IMR-90 (cell line): ENCODE measurements at regions not wholly inside any gene's neighbourhood (a gene's known extent, or its start where the extent isn't known, plus 50 kb on each side); places are given as distances from the start of the nearest gene placed in this dataset.

Experiments used
- ATAC-seq: fragments of 200-7000 bp; cut with Tn5 transposase; 2 replicates; pipeline ENCODE4 v1.9.1; 2020; ENCODE audit warnings: low read depth, mild to moderate bottlenecking, moderate library complexity
- BruUV-seq: library from RNA; stranded (reverse); fragments of 400-500 nt; replicated peaks from 2 replicates; lab custom pipeline; 2021; lab: Mats Ljungman, UMichigan
- CTCF ChIA-PET: fragments of 300-600 bp; formaldehyde crosslinking; extraction: SDS; loops from one replicate; lab custom pipeline; 2021; ENCODE audit warnings: antibody characterized with exemption; lab: Yijun Ruan, JAX
- POLR2A ChIA-PET: fragments of 300-600 bp; sonication (Branson Sonifier 250); formaldehyde crosslinking; loops from one replicate; lab custom pipeline; 2022; ENCODE audit warnings: antibody characterized with exemption; ENCODE audit not compliant: unreplicated experiment; lab: Charles Lee
- DNase-seq: peaks from one replicate; pipeline ENCODE4 v3.0.0; 2013
- H2AFZ ChIP-seq: replicated peaks from 2 replicates; pipeline ENCODE3; 2013; ENCODE audit warnings: low read length, mild to moderate bottlenecking; ENCODE audit not compliant: poor library complexity
- H2AK5ac ChIP-seq: 2 replicates; pipeline ENCODE4 v1.6.1; 2013; ENCODE audit warnings: low read depth, low read length, inconsistent platforms
- H2AK9ac ChIP-seq: replicated peaks from 2 replicates; pipeline ENCODE3; 2013; ENCODE audit warnings: mild to moderate bottlenecking, low read depth, low read length, moderate library complexity; ENCODE audit not compliant: poor library complexity
- H2BK120ac ChIP-seq: 2 replicates; pipeline ENCODE4 v1.6.1; 2013; ENCODE audit warnings: low read depth, low read length, inconsistent platforms
- H2BK15ac ChIP-seq: 3 replicates; pipeline ENCODE4 v1.6.1; 2013; ENCODE audit warnings: low read depth, low read length, inconsistent platforms
- H2BK20ac ChIP-seq: 2 replicates; pipeline ENCODE4 v1.6.1; 2013; ENCODE audit warnings: low read depth, mild to moderate bottlenecking, inconsistent platforms, low read length, moderate library complexity
- H2BK5ac ChIP-seq: 2 replicates; pipeline ENCODE4 v1.6.1; 2013; ENCODE audit warnings: mild to moderate bottlenecking, low read depth, low read length, inconsistent platforms; ENCODE audit not compliant: poor library complexity, severe bottlenecking
- H3K14ac ChIP-seq: replicated peaks from 2 replicates; pipeline ENCODE4 v1.6.1; 2013; ENCODE audit warnings: low read depth, low read length, inconsistent platforms
- H3K18ac ChIP-seq: 2 replicates; pipeline ENCODE4 v1.6.1; 2013; ENCODE audit warnings: low read depth, low read length, control low read depth
- H3K23ac ChIP-seq: 2 replicates; pipeline ENCODE4 v1.6.1; 2013; ENCODE audit warnings: low read depth, low read length, inconsistent platforms
- H3K27ac ChIP-seq: 2 replicates; pipeline ENCODE4 v1.5.1; 2013; ENCODE audit warnings: mild to moderate bottlenecking, control low read depth, low read length; ENCODE audit not compliant: insufficient read depth
- H3K27me3 ChIP-seq: 2 replicates; pipeline ENCODE4 v1.6.1; 2013; ENCODE audit warnings: low read length; ENCODE audit not compliant: control insufficient read depth, insufficient read depth
- H3K36me3 ChIP-seq: 2 replicates; pipeline ENCODE4 v1.6.1; 2013; ENCODE audit warnings: low read length, mixed read lengths; ENCODE audit not compliant: control insufficient read depth, insufficient read depth
- H3K4ac ChIP-seq: 2 replicates; pipeline ENCODE4 v1.6.1; 2013; ENCODE audit warnings: low read depth, low read length, inconsistent platforms
- H3K4me1 ChIP-seq: 2 replicates; pipeline ENCODE4 v1.6.1; 2013; ENCODE audit warnings: low read length, mixed read lengths; ENCODE audit not compliant: control insufficient read depth, insufficient read depth
- H3K4me2 ChIP-seq: 2 replicates; pipeline ENCODE4 v1.6.1; 2013; ENCODE audit warnings: low read depth, mild to moderate bottlenecking, control low read depth, low read length, moderate library complexity
- H3K4me3 ChIP-seq: 2 replicates; pipeline ENCODE4 v1.5.1; 2013; ENCODE audit warnings: low read depth, mild to moderate bottlenecking, control low read depth, low read length, moderate library complexity; ENCODE audit not compliant: insufficient read depth
- H3K56ac ChIP-seq: 2 replicates; pipeline ENCODE4 v1.6.1; 2013; ENCODE audit warnings: low read length, inconsistent platforms; ENCODE audit not compliant: insufficient read depth; ENCODE audit errors: extremely low read depth
- H3K79me1 ChIP-seq, 2 experiments: 2 replicates each; pipeline ENCODE4 v1.6.1; 2013; ENCODE audit warnings: low read length in 2 of 2, inconsistent platforms in 1 of 2, low read depth in 1 of 2
- H3K9ac ChIP-seq: 2 replicates; pipeline ENCODE4 v1.6.1; 2013; ENCODE audit warnings: low read depth, low read length, control low read depth
- H3K9me1 ChIP-seq: 2 replicates; pipeline ENCODE4 v1.6.1; 2013; ENCODE audit warnings: low read length, inconsistent platforms; ENCODE audit not compliant: insufficient read depth
- H3K9me3 ChIP-seq: 2 replicates; pipeline ENCODE4 v1.6.1; 2013; ENCODE audit warnings: low read length; ENCODE audit not compliant: control insufficient read depth, insufficient read depth
- H4K20me1 ChIP-seq: 2 replicates; pipeline ENCODE4 v1.6.1; 2013; ENCODE audit warnings: low read length, inconsistent platforms; ENCODE audit not compliant: insufficient read depth
- H4K5ac ChIP-seq: 2 replicates; pipeline ENCODE4 v1.6.1; 2013; ENCODE audit warnings: mild to moderate bottlenecking, low read depth, low read length, control low read depth
- H4K8ac ChIP-seq, 2 experiments: 2 replicates each; pipeline ENCODE4 v1.6.1; 2013; ENCODE audit warnings: low read depth in 2 of 2, low read length in 2 of 2, control low read depth in 1 of 2, inconsistent platforms in 1 of 2
- H4K91ac ChIP-seq: 2 replicates; pipeline ENCODE4 v1.6.1; 2013; ENCODE audit warnings: low read depth, low read length, inconsistent platforms; ENCODE audit not compliant: insufficient read depth
- CEBPB ChIP-seq: IDR thresholded peaks from 2 replicates; pipeline ENCODE4 v1.6.1; 2012; ENCODE audit warnings: low read depth, low read length, improper control_type of control experiment
- CHD1 ChIP-seq: IDR thresholded peaks from 2 replicates; pipeline ENCODE4 v1.6.1; 2012; ENCODE audit warnings: low read depth, low read length, improper control_type of control experiment
- CTCF ChIP-seq: conservative IDR thresholded peaks from 2 replicates; pipeline ENCODE4 v1.5.1; 2012; ENCODE audit warnings: mild to moderate bottlenecking, low read depth, low read length, improper control_type of control experiment
- MXI1 ChIP-seq: IDR thresholded peaks from 2 replicates; pipeline ENCODE4 v1.6.1; 2012; ENCODE audit warnings: low read depth, mild to moderate bottlenecking, low read length, moderate library complexity, borderline replicate concordance
- RAD21 ChIP-seq: IDR thresholded peaks from 2 replicates; pipeline ENCODE4 v1.6.1; 2012; ENCODE audit warnings: low read length, improper control_type of control experiment
- RFX5 ChIP-seq: IDR thresholded peaks from 2 replicates; pipeline ENCODE4 v1.8.0; 2012; ENCODE audit warnings: low read depth, mild to moderate bottlenecking, low read length, moderate library complexity
- WGBS, 2 experiments: methylation state at CpG; one replicate each; pipeline versions ENCODE4 v1.1.5 to v1.1.7; 2013; ENCODE audit warnings: missing lambda C conversion rate in 2 of 2; ENCODE audit not compliant: insufficient read length in 1 of 2; ENCODE audit errors: extremely low coverage in 2 of 2; 5-methylcytosine and 5-hydroxymethylcytosine counted together
- dilution Hi-C: fragments of 300-500 bp; cut with HindIII; formaldehyde crosslinking; loops from one replicate; pipeline ENCODE4 v1.14.3; 2018; ENCODE audit warnings: low sequenced_read_pairs; ENCODE audit not compliant: unreplicated experiment
- in situ Hi-C: fragments of 300-500 bp; cut with MboI; formaldehyde crosslinking; loops from 3 replicates; pipeline ENCODE4 v1.14.3; 2019; ENCODE audit warnings: low sequenced_read_pairs, inconsistent platforms, mixed read lengths
- intact Hi-C: fragments of 100-400 bp; cut with micrococcal nuclease; formaldehyde crosslinking; loops from 2 replicates; pipeline ENCODE4 v1.10.0; 2022
- TF ChIP-seq, protein P1 (sequence below): fragments of 150-350 bp; IDR thresholded peaks from 2 replicates; pipeline ENCODE4 v1.6.1; 2016; ENCODE audit warnings: low read depth, mild to moderate bottlenecking, low read length, moderate library complexity, borderline replicate concordance

- H3K56ac ChIP-seq = no peak overlapping the region
- BruUV-seq = no TSS peak
- ATAC-seq (no peak), DNase-seq (no peak)
- in situ Hi-C loops = no loop called here
- no peak overlapping the region for H3K4me3 ChIP-seq
- no peak overlapping the region for H3K23ac ChIP-seq
- H4K20me1 ChIP-seq = no peaks in the 10 kb centered on the region
- intact Hi-C loops = no loop called here
- no peak overlapping the region for H3K14ac ChIP-seq
- H4K8ac ChIP-seq = no peak overlapping the region
- dilution Hi-C loops = no loop called here
- H4K91ac ChIP-seq = no peak overlapping the region
- no peak overlapping the region for H2BK20ac ChIP-seq
- H3K9me3 ChIP-seq = peaks cover 54% of the 10 kb centered on the region
- no peak overlapping the region for H3K4ac ChIP-seq
- POLR2A ChIA-PET = no interaction called here
- no peak overlapping the region for H2AK5ac ChIP-seq
- WGBS, 2 experiments = 55% methylated on average over 2 of the region's 2 CpGs; no CpG with 5 or more reads in 1 of the 2 experiments
- no peaks in the 10 kb centered on the region for H3K79me1 ChIP-seq
- H3K4me1 ChIP-seq = no peaks in the 10 kb centered on the region
- H2AFZ ChIP-seq = no peak overlapping the region
- no peak overlapping the region for H3K18ac ChIP-seq
- H3K9me1 ChIP-seq = no peaks in the 10 kb centered on the region
- no peak overlapping the region for H3K27ac ChIP-seq
- CTCF ChIA-PET = no interaction called here
- no peak overlapping the region for H4K5ac ChIP-seq
- no peak overlapping the region for H3K4me2 ChIP-seq
- no peaks in the 10 kb centered on the region for H3K27me3 ChIP-seq
- H3K9ac ChIP-seq = no peak overlapping the region
- H2BK5ac ChIP-seq = no peak overlapping the region
- no peak overlapping the region for H2BK15ac ChIP-seq
- no peak overlapping the region for H2BK120ac ChIP-seq
- TF ChIP-seq RAD21 (no peak), CTCF (no peak), RFX5 (no peak), CHD1 (no peak), MXI1 (no peak), CEBPB (no peak)
- TF ChIP-seq, protein P1, sequence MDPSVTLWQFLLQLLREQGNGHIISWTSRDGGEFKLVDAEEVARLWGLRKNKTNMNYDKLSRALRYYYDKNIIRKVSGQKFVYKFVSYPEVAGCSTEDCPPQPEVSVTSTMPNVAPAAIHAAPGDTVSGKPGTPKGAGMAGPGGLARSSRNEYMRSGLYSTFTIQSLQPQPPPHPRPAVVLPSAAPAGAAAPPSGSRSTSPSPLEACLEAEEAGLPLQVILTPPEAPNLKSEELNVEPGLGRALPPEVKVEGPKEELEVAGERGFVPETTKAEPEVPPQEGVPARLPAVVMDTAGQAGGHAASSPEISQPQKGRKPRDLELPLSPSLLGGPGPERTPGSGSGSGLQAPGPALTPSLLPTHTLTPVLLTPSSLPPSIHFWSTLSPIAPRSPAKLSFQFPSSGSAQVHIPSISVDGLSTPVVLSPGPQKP = no peak
- no peak overlapping the region for H2AK9ac ChIP-seq
- no peaks in the 10 kb centered on the region for H3K36me3 ChIP-seq
These were observed 506.8 kb downstream of the NPHP4 start for GRCh38 chr1:5485436-5485835.
